Natural killer cell treated with Interleukin-12 subunit alpha and Interleukin-12 subunit beta and Interleukin-15 and Interleukin-18, amount 100 ng/mL, for 72 hours (primary cell): ENCODE measurements at regions not wholly inside any gene's neighbourhood (a gene's known extent, or its start where the extent isn't known, plus 50 kb on each side); places are given as distances from the start of the nearest gene placed in this dataset.
"Not testable (repeated sequence)": the region's sequence is repeated elsewhere in the genome, so short reads cannot be mapped to it uniquely, and the experiment has no call there.

Experiments
- ATAC-seq, 2 donors: fragments of 150-1000 bp; cut with Tn5 transposase in 1 of 2; sonication (Bioruptor Pico), chemical (Tn5 transposase) in 1 of 2; 2 replicates each; pipeline ENCODE4 v1.10.0; 2021
- DNase-seq: peaks from one replicate; pipeline ENCODE4 v3.0.0; 2022; ENCODE audit warnings: low spot score
- H3K27ac Mint-ChIP-seq, 2 donors: 1 replicate in 1 of 2; 2 replicates in 1 of 2; pipeline ENCODE4 v1.8.0; 2022; ENCODE audit warnings: mixed read lengths in 2 of 2, mild to moderate bottlenecking in 1 of 2, moderate library complexity in 1 of 2
- H3K27me3 Mint-ChIP-seq, 2 donors: 1 replicate in 1 of 2; 2 replicates in 1 of 2; pipeline ENCODE4 v1.8.0; 2022; ENCODE audit warnings: mixed read lengths in 2 of 2
- H3K36me3 Mint-ChIP-seq: one replicate; pipeline ENCODE4 v1.8.0; 2022; ENCODE audit warnings: mixed read lengths
- H3K4me1 Mint-ChIP-seq, 2 donors: 1 replicate in 1 of 2; 2 replicates in 1 of 2; pipeline ENCODE4 v1.8.0; 2022; ENCODE audit warnings: low read depth in 2 of 2, mixed read lengths in 2 of 2, mild to moderate bottlenecking in 1 of 2
- H3K4me3 Mint-ChIP-seq: one replicate; pipeline ENCODE4 v1.8.0; 2022; ENCODE audit warnings: mixed read lengths
- H3K9me3 Mint-ChIP-seq: 2 replicates; pipeline ENCODE4 v1.8.0; 2022; ENCODE audit warnings: mixed read lengths

GRCh38 chr6:131460614-131461000 is 112.4 kb upstream of the ARG1 start:
- Mint-ChIP-seq H3K9me3 (no peaks in the 10 kb centered on the region), H3K27ac (no peak overlapping the region), H3K4me1 (peaks cover 4 to 7% of the 10 kb centered on the region in 2 donors), H3K27me3 (no peaks in the 10 kb centered on the region), H3K36me3 (no peaks in the 10 kb centered on the region), H3K4me3 (no peak overlapping the region)
- ATAC-seq: no peak
- no peak for DNase-seq

- peaks cover 4 to 6% of the 10 kb centered on the region in 2 donors for H3K27me3 Mint-ChIP-seq
- ATAC-seq: no peak
Observed at GRCh38 chr6:131469130-131469529, 103.9 kb upstream of the ARG1 start.

GRCh38 chr6:131470534-131470933 is 102.5 kb upstream of the ARG1 start:
- Mint-ChIP-seq H3K4me3 (no peak overlapping the region), H3K4me1 (no peaks in the 10 kb centered on the region), H3K27ac (no peak overlapping the region), H3K9me3 (no peaks in the 10 kb centered on the region), H3K27me3 (peaks cover 4 to 6% of the 10 kb centered on the region in 2 donors), H3K36me3 (no peaks in the 10 kb centered on the region)
- DNase-seq (no peak), ATAC-seq (no peak)

More at GRCh38 chr6:131469130-131469529, 103.9 kb upstream of the ARG1 start:
- Mint-ChIP-seq H3K4me3 (no peak overlapping the region), H3K27ac (no peak overlapping the region), H3K4me1 (no peaks in the 10 kb centered on the region), H3K36me3 (no peaks in the 10 kb centered on the region), H3K9me3 (no peaks in the 10 kb centered on the region)
- DNase-seq: no peak

- H3K4me1 Mint-ChIP-seq: no peaks in the 10 kb centered on the region
- H3K27ac Mint-ChIP-seq: no peak overlapping the region
- no peaks in the 10 kb centered on the region for H3K9me3 Mint-ChIP-seq
- ATAC-seq: no peak
- no peak overlapping the region for H3K4me3 Mint-ChIP-seq
- DNase-seq: no peak
- H3K27me3 Mint-ChIP-seq: peaks cover 4 to 6% of the 10 kb centered on the region in 2 donors
- no peaks in the 10 kb centered on the region for H3K36me3 Mint-ChIP-seq
Observed at GRCh38 chr6:131471331-131471730, 101.7 kb upstream of the ARG1 start.

- ATAC-seq, H3K4me3 Mint-ChIP-seq, H3K36me3 Mint-ChIP-seq, H3K4me1 Mint-ChIP-seq, H3K9me3 Mint-ChIP-seq, DNase-seq, H3K27me3 Mint-ChIP-seq, H3K27ac Mint-ChIP-seq: not testable (repeated sequence)
Observed at GRCh38 chr6:131473303-131473702, 99.7 kb upstream of the ARG1 start.

GRCh38 chr6:131476362-131476761 is 96.7 kb upstream of the ARG1 start:
- H3K27me3 Mint-ChIP-seq: no peaks in the 10 kb centered on the region
- no peak overlapping the region for H3K4me3 Mint-ChIP-seq
- no peaks in the 10 kb centered on the region for H3K4me1 Mint-ChIP-seq
- ATAC-seq (no peak), DNase-seq (no peak)
- H3K9me3 Mint-ChIP-seq: no peaks in the 10 kb centered on the region
- H3K27ac Mint-ChIP-seq: no peak overlapping the region
- H3K36me3 Mint-ChIP-seq: no peaks in the 10 kb centered on the region

GRCh38 chr6:131478740-131479211 is 94.2 kb upstream of the ARG1 start:
- ATAC-seq, H3K4me1 Mint-ChIP-seq, H3K36me3 Mint-ChIP-seq, H3K9me3 Mint-ChIP-seq, H3K4me3 Mint-ChIP-seq, H3K27ac Mint-ChIP-seq, H3K27me3 Mint-ChIP-seq, DNase-seq: not testable (repeated sequence)

GRCh38 chr6:131486608-131487007 is 86.4 kb upstream of the ARG1 start:
- DNase-seq (no peak), ATAC-seq (no peak)
- H3K9me3 Mint-ChIP-seq: no peaks in the 10 kb centered on the region
- no peak overlapping the region for H3K4me3 Mint-ChIP-seq
- H3K27me3 Mint-ChIP-seq: peaks cover 0 to 3% of the 10 kb centered on the region in 2 donors
- H3K36me3 Mint-ChIP-seq: no peaks in the 10 kb centered on the region
- H3K4me1 Mint-ChIP-seq: no peaks in the 10 kb centered on the region
- no peak overlapping the region for H3K27ac Mint-ChIP-seq

- ATAC-seq: no peak
- Mint-ChIP-seq H3K27me3 (peaks cover 0 to 3% of the 10 kb centered on the region in 2 donors), H3K36me3 (no peaks in the 10 kb centered on the region), H3K4me3 (no peak overlapping the region), H3K27ac (no peak overlapping the region), H3K9me3 (no peaks in the 10 kb centered on the region), H3K4me1 (no peaks in the 10 kb centered on the region)
- no peak for DNase-seq
Observed at GRCh38 chr6:131488780-131489179, 84.2 kb upstream of the ARG1 start.

- H3K4me3 Mint-ChIP-seq: no peak overlapping the region
- H3K27me3 Mint-ChIP-seq: peaks cover 0 to 3% of the 10 kb centered on the region in 2 donors
- no peak overlapping the region for H3K27ac Mint-ChIP-seq
- no peaks in the 10 kb centered on the region for H3K36me3 Mint-ChIP-seq
- DNase-seq (no peak), ATAC-seq (no peak)
- H3K4me1 Mint-ChIP-seq: no peaks in the 10 kb centered on the region
- H3K9me3 Mint-ChIP-seq: no peaks in the 10 kb centered on the region
Observed at GRCh38 chr6:131490441-131490840, 82.6 kb upstream of the ARG1 start.

GRCh38 chr6:131492932-131493573 is 80.0 kb upstream of the ARG1 start:
- Mint-ChIP-seq H3K36me3 (no peaks in the 10 kb centered on the region), H3K9me3 (no peaks in the 10 kb centered on the region), H3K4me1 (no peaks in the 10 kb centered on the region), H3K27me3 (peaks cover 0 to 3% of the 10 kb centered on the region in 2 donors), H3K27ac (no peak overlapping the region), H3K4me3 (no peak overlapping the region)
- ATAC-seq (no peak), DNase-seq (no peak)

GRCh38 chr6:131504387-131504786 is 68.6 kb upstream of the ARG1 start:
- not testable (repeated sequence) for H3K36me3 Mint-ChIP-seq, H3K27me3 Mint-ChIP-seq, H3K4me1 Mint-ChIP-seq, ATAC-seq, H3K9me3 Mint-ChIP-seq, DNase-seq, H3K27ac Mint-ChIP-seq, H3K4me3 Mint-ChIP-seq

- Mint-ChIP-seq H3K27ac (no peak overlapping the region), H3K36me3 (no peaks in the 10 kb centered on the region), H3K27me3 (peaks cover 3 to 5% of the 10 kb centered on the region in 2 donors), H3K9me3 (peaks cover 1% of the 10 kb centered on the region), H3K4me3 (no peak overlapping the region), H3K4me1 (no peaks in the 10 kb centered on the region)
- no peak for DNase-seq
- ATAC-seq: no peak
Observed at GRCh38 chr6:131510094-131510493, 62.9 kb upstream of the ARG1 start.

GRCh38 chr6:131510591-131510990 is 62.4 kb upstream of the ARG1 start:
- ATAC-seq (no peak), DNase-seq (no peak)
- H3K27ac Mint-ChIP-seq: no peak overlapping the region
- H3K4me1 Mint-ChIP-seq: no peaks in the 10 kb centered on the region
- no peak overlapping the region for H3K4me3 Mint-ChIP-seq
- H3K27me3 Mint-ChIP-seq: peaks cover 3 to 5% of the 10 kb centered on the region in 2 donors
- peaks cover 4% of the 10 kb centered on the region for H3K9me3 Mint-ChIP-seq
- no peaks in the 10 kb centered on the region for H3K36me3 Mint-ChIP-seq
